Kidney (tissue), 13 donors: ENCODE measurements at regions not wholly inside any gene's neighbourhood (a gene's known extent, or its start where the extent isn't known, plus 50 kb on each side); places are given as distances from the start of the nearest gene placed in this dataset.

Experiments used
- DNase-seq, 5 donors: peaks; one replicate each; pipeline ENCODE4 v3.0.0-alpha.2; 2013 to 2020
- FAIRE-seq: peaks from 2 replicates; lab custom pipeline; 2012; peaks lifted over from hg19 to GRCh38; lab: Jason Lieb, UNC
- H3K27ac ChIP-seq, 2 donors: one replicate each; pipeline ENCODE4 v1.7.0; 2013; ENCODE audit warnings: low read depth in 2 of 2, low read length in 2 of 2, inconsistent platforms in 1 of 2
- H3K27me3 ChIP-seq: one replicate; pipeline ENCODE4 v1.7.1; 2013; ENCODE audit warnings: low read length, inconsistent platforms; ENCODE audit not compliant: control insufficient read depth, insufficient read depth
- H3K36me3 ChIP-seq, 3 donors: one replicate each; pipeline versions ENCODE4 v1.7.0 to v1.7.1; 2013; ENCODE audit warnings: low read length in 3 of 3, control low read depth in 1 of 3, inconsistent platforms in 1 of 3; ENCODE audit not compliant: insufficient read depth in 3 of 3, control insufficient read depth in 2 of 3
- H3K4me1 ChIP-seq, 3 donors: one replicate each; pipeline versions ENCODE4 v1.7.0 to v1.7.1; 2013; ENCODE audit warnings: low read length in 3 of 3, inconsistent platforms in 1 of 3, low read depth in 1 of 3; ENCODE audit not compliant: control insufficient read depth in 2 of 3, insufficient read depth in 2 of 3
- H3K4me3 ChIP-seq, 3 donors: one replicate each; pipeline versions ENCODE4 v1.7.0 to v1.8.1; 2013; ENCODE audit warnings: low read length in 3 of 3, control low read depth in 1 of 3, inconsistent platforms in 1 of 3
- H3K9ac ChIP-seq, 3 donors: one replicate each; pipeline versions ENCODE4 v1.7.0 to v1.7.1; 2013; ENCODE audit warnings: low read length in 3 of 3, control low read depth in 1 of 3, inconsistent platforms in 1 of 3
- H3K9me3 ChIP-seq, 3 donors: one replicate each; pipeline versions ENCODE4 v1.7.0 to v1.7.1; 2013; ENCODE audit warnings: low read length in 3 of 3, control low read depth in 1 of 3, inconsistent platforms in 1 of 3; ENCODE audit not compliant: control insufficient read depth in 2 of 3, insufficient read depth in 1 of 3
- intact Hi-C: fragments of 100-400 bp; cut with DNase I; formaldehyde crosslinking; loops from one replicate; pipeline ENCODE4 v1.11.1; 2022
- TF ChIP-seq, protein P1 (sequence below): IDR thresholded peaks from 3 replicates; pipeline ENCODE4 v1.5.1; 2012; ENCODE audit warnings: mild to moderate bottlenecking, moderate library complexity, borderline replicate concordance; ENCODE audit not compliant: insufficient read depth; ENCODE audit errors: extremely low read depth
- donor health status: control.
- donor health status: control.
- donor health status: control.
- donor health status: control.
- donor health status: control.
- donor health status: DM: yes; HTN: yes; CAD: no.
- donor health status: Normal renal cell carcinoma (clear cell type).

DNA sequence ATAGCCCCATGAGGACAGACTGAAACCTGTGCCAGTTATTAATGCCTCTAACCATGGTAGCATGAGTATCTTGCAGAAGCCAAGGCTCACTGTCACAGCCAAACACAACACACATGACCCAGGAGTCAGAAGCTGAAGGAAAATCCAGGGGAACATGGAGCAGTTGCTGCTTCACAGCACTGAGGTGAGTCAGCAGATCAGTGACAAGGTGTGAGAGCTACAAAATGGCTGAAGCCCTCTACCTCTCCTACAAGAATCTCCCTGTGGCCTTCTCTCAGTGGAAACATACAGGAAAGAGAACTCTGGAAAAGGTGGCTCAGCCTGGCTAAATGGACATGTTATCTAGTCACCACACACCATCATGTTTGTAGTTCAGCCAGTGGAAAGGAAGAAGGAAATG lies 93.5 kb downstream of the NAB1 start:
- no peak for FAIRE-seq
- intact Hi-C loops: no loop called here

DNA sequence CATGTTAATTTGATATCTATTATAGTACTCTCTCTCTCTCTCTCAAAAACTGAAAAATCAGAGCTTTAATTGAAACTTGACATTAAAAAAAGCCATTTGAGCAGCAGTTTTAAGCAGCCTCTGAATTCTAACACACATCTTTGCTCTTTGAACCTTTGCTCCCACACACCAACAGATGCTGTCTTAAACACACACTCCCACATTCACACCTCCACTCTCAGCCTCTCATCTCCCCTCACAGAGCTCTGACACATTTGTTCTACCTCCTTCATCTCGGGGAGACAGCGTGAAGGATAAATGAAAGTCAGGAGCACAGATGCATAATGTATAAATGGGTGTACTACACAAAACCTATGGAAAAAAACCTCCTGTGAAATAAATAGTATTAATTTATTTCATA lies 95.2 kb downstream of the NAB1 start:
- no peak overlapping the region for H3K4me3 ChIP-seq
- no peak overlapping the region for H3K27ac ChIP-seq
- no peak for FAIRE-seq
- H3K36me3 ChIP-seq: no peaks in the 10 kb centered on the region
- no peaks in the 10 kb centered on the region for H3K4me1 ChIP-seq
- DNase-seq: peak in 2 of 5 donors; percentile 25 to 49
- H3K9me3 ChIP-seq: no peaks in the 10 kb centered on the region
- H3K27me3 ChIP-seq: no peaks in the 10 kb centered on the region
- H3K9ac ChIP-seq: no peak overlapping the region
- TF ChIP-seq, protein P1, sequence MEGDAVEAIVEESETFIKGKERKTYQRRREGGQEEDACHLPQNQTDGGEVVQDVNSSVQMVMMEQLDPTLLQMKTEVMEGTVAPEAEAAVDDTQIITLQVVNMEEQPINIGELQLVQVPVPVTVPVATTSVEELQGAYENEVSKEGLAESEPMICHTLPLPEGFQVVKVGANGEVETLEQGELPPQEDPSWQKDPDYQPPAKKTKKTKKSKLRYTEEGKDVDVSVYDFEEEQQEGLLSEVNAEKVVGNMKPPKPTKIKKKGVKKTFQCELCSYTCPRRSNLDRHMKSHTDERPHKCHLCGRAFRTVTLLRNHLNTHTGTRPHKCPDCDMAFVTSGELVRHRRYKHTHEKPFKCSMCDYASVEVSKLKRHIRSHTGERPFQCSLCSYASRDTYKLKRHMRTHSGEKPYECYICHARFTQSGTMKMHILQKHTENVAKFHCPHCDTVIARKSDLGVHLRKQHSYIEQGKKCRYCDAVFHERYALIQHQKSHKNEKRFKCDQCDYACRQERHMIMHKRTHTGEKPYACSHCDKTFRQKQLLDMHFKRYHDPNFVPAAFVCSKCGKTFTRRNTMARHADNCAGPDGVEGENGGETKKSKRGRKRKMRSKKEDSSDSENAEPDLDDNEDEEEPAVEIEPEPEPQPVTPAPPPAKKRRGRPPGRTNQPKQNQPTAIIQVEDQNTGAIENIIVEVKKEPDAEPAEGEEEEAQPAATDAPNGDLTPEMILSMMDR: no peak
- intact Hi-C loops: no loop called here

More for the DNA sequence above, 93.5 kb downstream of the NAB1 start:
- Histone ChIP-seq H3K27me3 (no peaks in the 10 kb centered on the region), H3K4me1 (no peaks in the 10 kb centered on the region), H3K9ac (no peak overlapping the region), H3K27ac (no peak overlapping the region), H3K4me3 (no peak overlapping the region), H3K9me3 (no peaks in the 10 kb centered on the region), H3K36me3 (no peaks in the 10 kb centered on the region)
- TF ChIP-seq, protein P1: no peak
- DNase-seq: no peak

DNA sequence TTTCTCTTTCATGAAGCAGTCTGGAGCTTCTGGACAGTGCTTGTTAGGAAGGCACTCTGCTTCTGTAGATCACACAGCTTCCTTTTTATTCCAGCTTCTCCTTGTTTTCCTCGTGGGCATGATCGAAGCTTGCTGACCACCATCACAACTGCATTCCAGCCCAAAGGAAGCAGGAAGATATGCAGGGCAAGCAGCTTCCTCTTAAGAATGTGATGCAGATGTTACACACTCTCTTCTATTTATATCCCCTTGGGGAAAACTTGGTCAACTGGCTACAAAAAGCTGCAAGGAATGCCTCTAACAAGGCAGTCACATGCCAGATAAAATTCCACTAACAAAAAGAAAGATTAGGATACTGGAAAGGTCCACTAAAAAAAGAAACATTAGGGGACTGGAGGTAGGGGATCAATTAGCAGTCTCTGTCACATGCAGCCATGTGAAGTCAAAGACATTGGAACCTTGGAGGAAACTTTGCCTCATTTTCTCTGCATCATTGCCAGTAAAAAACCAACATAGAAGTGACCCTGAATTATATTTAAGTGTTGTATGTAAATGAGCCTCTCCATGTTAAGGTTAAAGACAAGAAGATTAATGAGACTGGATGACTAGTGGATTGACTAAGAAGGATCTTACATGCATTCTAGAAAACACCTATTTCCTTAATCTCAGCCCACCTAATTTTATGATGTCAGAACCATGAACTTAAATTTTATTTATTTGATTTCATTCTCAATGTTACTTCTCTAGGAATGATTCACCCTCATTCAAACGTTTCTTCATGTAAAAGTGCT lies 98.3 kb downstream of the NAB1 start:
- Histone ChIP-seq H3K27me3 (no peaks in the 10 kb centered on the region), H3K36me3 (no peaks in the 10 kb centered on the region), H3K9ac (no peak overlapping the region), H3K4me3 (no peak overlapping the region), H3K4me1 (no peaks in the 10 kb centered on the region), H3K9me3 (no peaks in the 10 kb centered on the region), H3K27ac (no peak overlapping the region)
- no peak for FAIRE-seq
- intact Hi-C loops: no loop called here
- no peak for DNase-seq
- TF ChIP-seq, protein P1: no peak
